AG04450 (cell line): ENCODE measurements at regions not wholly inside any gene's neighbourhood (a gene's known extent, or its start where the extent isn't known, plus 50 kb on each side); places are given as distances from the start of the nearest gene placed in this dataset. TPM values are rescaled to one million over a fixed set of nuclear protein-coding genes. Genes with fewer than 3 reads are reported as not detected.

Experiments used
- CTCF ChIA-PET: fragments of 300-600, 350-600 bp; formaldehyde crosslinking; extraction: SDS; loops from one replicate; lab custom pipeline; 2022; ENCODE audit warnings: antibody characterized with exemption, inconsistent platforms; lab: Charles Lee
- POLR2A ChIA-PET: fragments of 350-600 bp; formaldehyde crosslinking; extraction: SDS; loops from one replicate; lab custom pipeline; 2021; ENCODE audit warnings: antibody characterized with exemption, inconsistent platforms; lab: Yijun Ruan, JAX
- DNase-seq: peaks from one replicate; pipeline ENCODE4 v3.0.0-alpha.2; 2011; ENCODE audit warnings: low read depth, low spot score
- H3K27ac ChIP-seq: one replicate; pipeline ENCODE4 v1.5.1; 2012; ENCODE audit warnings: low read depth, low read length, control low read depth
- H3K27me3 ChIP-seq: one replicate; pipeline ENCODE4 v1.6.0; 2012; ENCODE audit warnings: low read length; ENCODE audit not compliant: control insufficient read depth, insufficient read depth
- H3K4me3 ChIP-seq: 2 replicates; pipeline ENCODE4 v1.5.1; 2011; ENCODE audit warnings: mild to moderate bottlenecking, low read depth, low read length, control low read depth
- H3K9me3 ChIP-seq: 2 replicates; pipeline ENCODE4 v1.5.1; 2012; ENCODE audit warnings: low read length; ENCODE audit not compliant: control insufficient read depth, insufficient read depth
- small RNA-seq: library from RNA; depleted of rRNA; stranded (forward); fragments of <200 nt; gene quantifications from one replicate; pipeline ENCODE3, GENCODE V24; 2012; ENCODE audit warnings: low read depth; ENCODE audit not compliant: insufficient read length
- TF ChIP-seq, protein P1 (sequence below): IDR thresholded peaks from 2 replicates; pipeline ENCODE4 v1.5.1; 2011; ENCODE audit warnings: low read depth, low read length, control low read depth, inconsistent platforms

DNA sequence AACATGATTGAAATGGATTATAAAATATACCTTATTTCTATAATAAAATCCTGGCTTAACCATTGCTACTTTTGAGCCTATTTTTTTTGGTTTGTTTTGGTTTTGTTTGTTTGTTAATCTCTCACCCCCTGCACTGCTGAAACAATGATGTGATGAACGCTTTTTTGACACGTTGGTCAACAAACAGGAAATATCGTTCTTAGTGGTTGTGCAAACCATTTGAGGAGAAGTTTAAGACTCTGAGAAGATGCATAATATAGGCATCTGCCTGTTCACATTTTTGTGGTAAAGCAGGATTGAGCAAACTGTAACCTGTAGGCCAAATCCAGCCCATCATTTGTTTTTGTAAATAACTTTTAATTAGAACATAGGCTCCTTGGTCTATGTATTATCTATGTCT lies 75.5 kb upstream of the MDFIC2 start:
- TF ChIP-seq, protein P1, sequence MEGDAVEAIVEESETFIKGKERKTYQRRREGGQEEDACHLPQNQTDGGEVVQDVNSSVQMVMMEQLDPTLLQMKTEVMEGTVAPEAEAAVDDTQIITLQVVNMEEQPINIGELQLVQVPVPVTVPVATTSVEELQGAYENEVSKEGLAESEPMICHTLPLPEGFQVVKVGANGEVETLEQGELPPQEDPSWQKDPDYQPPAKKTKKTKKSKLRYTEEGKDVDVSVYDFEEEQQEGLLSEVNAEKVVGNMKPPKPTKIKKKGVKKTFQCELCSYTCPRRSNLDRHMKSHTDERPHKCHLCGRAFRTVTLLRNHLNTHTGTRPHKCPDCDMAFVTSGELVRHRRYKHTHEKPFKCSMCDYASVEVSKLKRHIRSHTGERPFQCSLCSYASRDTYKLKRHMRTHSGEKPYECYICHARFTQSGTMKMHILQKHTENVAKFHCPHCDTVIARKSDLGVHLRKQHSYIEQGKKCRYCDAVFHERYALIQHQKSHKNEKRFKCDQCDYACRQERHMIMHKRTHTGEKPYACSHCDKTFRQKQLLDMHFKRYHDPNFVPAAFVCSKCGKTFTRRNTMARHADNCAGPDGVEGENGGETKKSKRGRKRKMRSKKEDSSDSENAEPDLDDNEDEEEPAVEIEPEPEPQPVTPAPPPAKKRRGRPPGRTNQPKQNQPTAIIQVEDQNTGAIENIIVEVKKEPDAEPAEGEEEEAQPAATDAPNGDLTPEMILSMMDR = no peak
- no peaks in the 10 kb centered on the region for H3K9me3 ChIP-seq
- POLR2A ChIA-PET = no interaction called here
- no peak overlapping the region for H3K4me3 ChIP-seq
- no peak for DNase-seq
- CTCF ChIA-PET = no interaction called here
- H3K27me3 ChIP-seq = no peaks in the 10 kb centered on the region
- no peak overlapping the region for H3K27ac ChIP-seq

DNA sequence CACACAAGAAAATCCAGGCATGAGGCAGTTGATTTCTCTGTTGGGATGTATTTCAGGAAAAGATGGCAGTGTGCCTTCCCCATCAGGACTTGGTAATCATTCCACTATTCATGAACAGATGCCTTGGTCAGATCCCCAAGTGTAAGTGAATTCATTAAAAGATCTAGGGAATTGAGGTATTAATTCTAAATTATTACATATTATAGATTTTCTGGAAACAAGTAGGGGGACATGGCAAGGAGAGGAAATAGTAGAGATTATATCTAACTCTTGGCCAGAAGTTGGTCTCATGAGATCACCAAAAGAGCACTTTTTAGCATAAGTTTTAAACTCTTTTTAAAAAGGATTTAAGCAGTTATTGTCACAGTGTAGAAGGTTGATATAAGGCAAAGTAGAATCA lies 74.4 kb upstream of the MDFIC2 start:
- TF ChIP-seq, protein P1 = no peak
- POLR2A ChIA-PET = no interaction called here

DNA sequence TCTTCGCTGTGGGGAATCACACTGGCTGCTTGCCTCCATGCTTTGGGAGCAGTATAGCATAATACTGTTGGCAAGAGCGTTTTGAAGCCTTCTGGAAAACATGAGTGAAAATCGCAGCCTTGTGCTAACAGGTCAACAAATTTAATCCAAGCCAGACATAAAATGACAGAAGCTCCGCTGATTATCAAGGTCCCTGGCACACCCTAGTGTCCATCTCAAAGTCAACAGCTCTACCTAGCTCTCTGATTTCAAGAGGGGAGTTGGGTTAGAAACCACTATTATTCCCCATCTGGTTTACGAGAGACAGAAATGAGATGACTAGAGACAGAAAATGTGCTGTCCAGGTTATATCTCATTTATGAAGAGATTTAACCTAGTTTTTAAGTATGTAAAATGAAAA lies 73.6 kb upstream of the MDFIC2 start:
- no peak overlapping the region for H3K4me3 ChIP-seq
- no peak overlapping the region for H3K27ac ChIP-seq
- DNase-seq = no peak
- H3K27me3 ChIP-seq = no peaks in the 10 kb centered on the region
- H3K9me3 ChIP-seq = no peaks in the 10 kb centered on the region
- POLR2A ChIA-PET = no interaction called here
- TF ChIP-seq, protein P1 = no peak
- CTCF ChIA-PET = no interaction called here

More for the DNA sequence above, 74.4 kb upstream of the MDFIC2 start:
- Histone ChIP-seq H3K27me3 (no peaks in the 10 kb centered on the region), H3K27ac (no peak overlapping the region), H3K9me3 (no peaks in the 10 kb centered on the region), H3K4me3 (no peak overlapping the region)
- CTCF ChIA-PET = no interaction called here
- no peak for DNase-seq

DNA sequence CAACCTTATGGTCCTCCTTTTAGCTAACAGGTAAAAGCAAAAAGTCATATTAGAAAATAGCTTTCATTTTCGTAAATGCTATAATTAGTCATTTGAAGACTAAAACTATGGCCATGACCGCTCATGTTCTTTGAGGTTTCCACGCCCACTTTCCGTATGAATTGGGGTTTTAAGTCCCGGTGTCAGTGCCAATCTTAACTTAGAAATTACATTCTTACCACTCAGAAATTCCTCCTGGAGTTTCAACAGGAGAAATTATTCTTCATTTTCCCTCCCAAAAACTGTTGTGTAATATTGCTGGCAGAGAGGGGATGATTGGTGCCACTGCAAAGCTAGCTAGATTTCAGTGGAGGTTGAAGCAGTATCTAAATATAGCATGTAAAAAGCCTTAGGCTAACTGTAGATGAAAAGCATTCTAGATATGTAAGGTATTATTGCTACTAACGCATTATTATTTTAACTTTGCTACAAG lies 71.0 kb upstream of the MDFIC2 start:
- CTCF ChIA-PET = no interaction called here
- Histone ChIP-seq H3K27me3 (no peaks in the 10 kb centered on the region), H3K4me3 (no peak overlapping the region), H3K27ac (no peak overlapping the region), H3K9me3 (no peaks in the 10 kb centered on the region)
- POLR2A ChIA-PET = no interaction called here
- TF ChIP-seq, protein P1 = no peak
- no peak for DNase-seq

DNA sequence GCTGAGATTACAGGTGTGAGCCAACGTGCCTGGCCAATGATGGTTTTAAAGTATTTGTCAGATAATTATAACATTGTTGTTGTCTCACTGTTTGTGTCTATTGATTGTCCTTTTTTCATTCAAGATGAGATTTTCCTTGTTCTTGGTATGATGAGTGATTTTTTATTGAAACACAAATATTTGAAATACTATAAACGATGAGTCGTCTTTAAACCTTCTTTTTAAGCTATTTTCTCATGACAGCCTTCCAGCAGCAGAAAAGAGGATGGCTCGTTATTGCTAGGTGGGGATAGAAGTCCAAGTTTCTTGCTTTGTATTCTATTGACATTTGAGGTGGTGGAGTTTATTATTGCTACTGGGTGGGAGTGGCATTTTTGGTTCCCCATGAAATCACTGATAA lies 61.7 kb upstream of the MDFIC2 start:
- POLR2A ChIA-PET = no interaction called here

More for the DNA sequence above, 61.7 kb upstream of the MDFIC2 start:
- H3K27ac ChIP-seq = no peak overlapping the region
- no peaks in the 10 kb centered on the region for H3K27me3 ChIP-seq
- H3K9me3 ChIP-seq = no peaks in the 10 kb centered on the region
- no peak overlapping the region for H3K4me3 ChIP-seq
- no peak for DNase-seq
- TF ChIP-seq, protein P1 = no peak
- CTCF ChIA-PET = interaction anchor here (1.4 kb wide), 1 partner anchor 14 kb away, joined by 5 read pairs; no protein-coding TSS in a partner anchor

Small RNA genes in the stretch of these regions (small RNA-seq; reads per million reads assigned to genes)
- gene COX6CP6 (not detected), gene RNU6-281P (not detected)
